Forelimb muscle (tissue), 1 donor: ENCODE measurements at regions not wholly inside any gene's neighbourhood (a gene's known extent, or its start where the extent isn't known, plus 50 kb on each side); places are given as distances from the start of the nearest gene placed in this dataset.

Experiments
- DNase-seq: peaks from one replicate; pipeline ENCODE4 v3.0.0-alpha.2; 2013; ENCODE audit warnings: low read depth

- DNase-seq, result no peak
Observed at GRCh38 chr2:234677758-234678538, 181.1 kb upstream of the ARL4C start.

GRCh38 chr2:234676783-234677450, 180.0 kb upstream of the ARL4C start:
- DNase-seq, result no peak

- no peak for DNase-seq
Observed at GRCh38 chr2:234676109-234676782, 179.4 kb upstream of the ARL4C start.

GRCh38 chr2:234674781-234675201, 177.9 kb upstream of the ARL4C start:
- DNase-seq, result no peak

- no peak for DNase-seq
Observed at GRCh38 chr2:234673961-234674759, 177.3 kb upstream of the ARL4C start.

GRCh38 chr2:234673501-234673900, 176.6 kb upstream of the ARL4C start:
- DNase-seq, result no peak

GRCh38 chr2:234672498-234673150, 175.7 kb upstream of the ARL4C start:
- DNase-seq, result no peak

GRCh38 chr2:234671716-234672115, 174.8 kb upstream of the ARL4C start:
- DNase-seq, result no peak

GRCh38 chr2:234671231-234671630, 174.3 kb upstream of the ARL4C start:
- DNase-seq, result no peak

- DNase-seq, result no peak
Observed at GRCh38 chr2:234670806-234671205, 173.9 kb upstream of the ARL4C start.

- DNase-seq, result no peak
Observed at GRCh38 chr2:234670052-234670451, 173.2 kb upstream of the ARL4C start.

- no peak for DNase-seq
Observed at GRCh38 chr2:234669621-234670020, 172.7 kb upstream of the ARL4C start.

GRCh38 chr2:234669001-234669400, 172.1 kb upstream of the ARL4C start:
- DNase-seq, result no peak

GRCh38 chr2:234666911-234667310, 170.0 kb upstream of the ARL4C start:
- no peak for DNase-seq

- DNase-seq, result no peak
Observed at GRCh38 chr2:234665304-234665703, 168.4 kb upstream of the ARL4C start.

- DNase-seq, result no peak
Observed at GRCh38 chr2:234661849-234662248, 165.0 kb upstream of the ARL4C start.

- no peak for DNase-seq
Observed at GRCh38 chr2:234661175-234661574, 164.3 kb upstream of the ARL4C start.

GRCh38 chr2:234655706-234656105, 158.8 kb upstream of the ARL4C start:
- DNase-seq, result no peak

- no peak for DNase-seq
Observed at GRCh38 chr2:234650911-234651310, 154.0 kb upstream of the ARL4C start.

GRCh38 chr2:234649951-234650350, 153.1 kb upstream of the ARL4C start:
- DNase-seq, result no peak

- no peak for DNase-seq
Observed at GRCh38 chr2:234643407-234643806, 146.5 kb upstream of the ARL4C start.
